Testis (tissue), 2 donors: ENCODE measurements at regions not wholly inside any gene's neighbourhood (a gene's known extent, or its start where the extent isn't known, plus 50 kb on each side); places are given as distances from the start of the nearest gene placed in this dataset.

ENCODE experiments used
- CTCF ChIP-seq, 3 experiments: fragments of 450-650 bp in 2 of 3; fragments of 200-600 bp in 1 of 3; sonication (generic) in 1 of 3; IDR thresholded peaks; one replicate each; pipeline ENCODE4 v1.5.1; 2016 to 2019; ENCODE audit warnings: antibody characterized with exemption in 3 of 3, mild to moderate bottlenecking in 2 of 3, moderate library complexity in 1 of 3
- POLR2A ChIP-seq: fragments of 450-650 bp; IDR thresholded peaks from one replicate; pipeline ENCODE4 v1.6.1; 2017; ENCODE audit warnings: antibody characterized with exemption, mild to moderate bottlenecking, moderate library complexity

- no peak for TF ChIP-seq CTCF (IDR thresholded peaks at IDR 0.05)
- no peak for TF ChIP-seq POLR2A
Observed at GRCh38 chr6:156418253-156418652, 358.9 kb upstream of the ARID1B start.
